ENCODE measurements at regions not wholly inside any gene's neighbourhood (a gene's known extent, or its start where the extent isn't known, plus 50 kb on each side); places are given as distances from the start of the nearest gene placed in this dataset.

GRCh38 chr6:155611742-155612141 is 156.1 kb upstream of the NOX3 start:
- Histone ChIP-seq H3K27ac (ENCODE audit: low read length) (no peak overlapping the region), H3F3A (ENCODE audit: insufficient read depth, low read length, poor library complexity, severe bottlenecking) (no peaks in the 10 kb centered on the region), H2AFZ (ENCODE audit: low read depth, low read length) (no peak overlapping the region), H3K4me2 (ENCODE audit: low read length) (no peak overlapping the region), H3K79me2 (replicated peaks; ENCODE audit: insufficient read depth, low read length) (no peaks in the 10 kb centered on the region), H3K27me3 (ENCODE audit: insufficient read depth, low read depth, low read length) (no peaks in the 10 kb centered on the region), H3K9me2 (ENCODE audit: insufficient read depth, low read length) (no peaks in the 10 kb centered on the region), H3K36me3 (ENCODE audit: insufficient read depth, low read length) (no peaks in the 10 kb centered on the region), H3K9ac (ENCODE audit: low read length) (no peak overlapping the region), H3K9me3 (ENCODE audit: low read length) (no peaks in the 10 kb centered on the region), H3K4me3 (ENCODE audit: low read length) (no peak overlapping the region), H4K20me1 (ENCODE audit: insufficient read depth) (no peaks in the 10 kb centered on the region)
- TF ChIP-seq MXI1 (conservative IDR thresholded peaks at IDR 0.05; ENCODE audit: poor library complexity, severe bottlenecking): no peak
- no peak for TF ChIP-seq TAF1 (IDR thresholded peaks at IDR 0.05; ENCODE audit: low read depth)
- TF ChIP-seq POLR2AphosphoS5 (IDR thresholded peaks at IDR 0.05): no peak
- TF ChIP-seq, protein P1, sequence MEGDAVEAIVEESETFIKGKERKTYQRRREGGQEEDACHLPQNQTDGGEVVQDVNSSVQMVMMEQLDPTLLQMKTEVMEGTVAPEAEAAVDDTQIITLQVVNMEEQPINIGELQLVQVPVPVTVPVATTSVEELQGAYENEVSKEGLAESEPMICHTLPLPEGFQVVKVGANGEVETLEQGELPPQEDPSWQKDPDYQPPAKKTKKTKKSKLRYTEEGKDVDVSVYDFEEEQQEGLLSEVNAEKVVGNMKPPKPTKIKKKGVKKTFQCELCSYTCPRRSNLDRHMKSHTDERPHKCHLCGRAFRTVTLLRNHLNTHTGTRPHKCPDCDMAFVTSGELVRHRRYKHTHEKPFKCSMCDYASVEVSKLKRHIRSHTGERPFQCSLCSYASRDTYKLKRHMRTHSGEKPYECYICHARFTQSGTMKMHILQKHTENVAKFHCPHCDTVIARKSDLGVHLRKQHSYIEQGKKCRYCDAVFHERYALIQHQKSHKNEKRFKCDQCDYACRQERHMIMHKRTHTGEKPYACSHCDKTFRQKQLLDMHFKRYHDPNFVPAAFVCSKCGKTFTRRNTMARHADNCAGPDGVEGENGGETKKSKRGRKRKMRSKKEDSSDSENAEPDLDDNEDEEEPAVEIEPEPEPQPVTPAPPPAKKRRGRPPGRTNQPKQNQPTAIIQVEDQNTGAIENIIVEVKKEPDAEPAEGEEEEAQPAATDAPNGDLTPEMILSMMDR (IDR thresholded peaks at IDR 0.05; ENCODE audit: poor library complexity, severe bottlenecking): no peak
- TF ChIP-seq, protein P2, sequence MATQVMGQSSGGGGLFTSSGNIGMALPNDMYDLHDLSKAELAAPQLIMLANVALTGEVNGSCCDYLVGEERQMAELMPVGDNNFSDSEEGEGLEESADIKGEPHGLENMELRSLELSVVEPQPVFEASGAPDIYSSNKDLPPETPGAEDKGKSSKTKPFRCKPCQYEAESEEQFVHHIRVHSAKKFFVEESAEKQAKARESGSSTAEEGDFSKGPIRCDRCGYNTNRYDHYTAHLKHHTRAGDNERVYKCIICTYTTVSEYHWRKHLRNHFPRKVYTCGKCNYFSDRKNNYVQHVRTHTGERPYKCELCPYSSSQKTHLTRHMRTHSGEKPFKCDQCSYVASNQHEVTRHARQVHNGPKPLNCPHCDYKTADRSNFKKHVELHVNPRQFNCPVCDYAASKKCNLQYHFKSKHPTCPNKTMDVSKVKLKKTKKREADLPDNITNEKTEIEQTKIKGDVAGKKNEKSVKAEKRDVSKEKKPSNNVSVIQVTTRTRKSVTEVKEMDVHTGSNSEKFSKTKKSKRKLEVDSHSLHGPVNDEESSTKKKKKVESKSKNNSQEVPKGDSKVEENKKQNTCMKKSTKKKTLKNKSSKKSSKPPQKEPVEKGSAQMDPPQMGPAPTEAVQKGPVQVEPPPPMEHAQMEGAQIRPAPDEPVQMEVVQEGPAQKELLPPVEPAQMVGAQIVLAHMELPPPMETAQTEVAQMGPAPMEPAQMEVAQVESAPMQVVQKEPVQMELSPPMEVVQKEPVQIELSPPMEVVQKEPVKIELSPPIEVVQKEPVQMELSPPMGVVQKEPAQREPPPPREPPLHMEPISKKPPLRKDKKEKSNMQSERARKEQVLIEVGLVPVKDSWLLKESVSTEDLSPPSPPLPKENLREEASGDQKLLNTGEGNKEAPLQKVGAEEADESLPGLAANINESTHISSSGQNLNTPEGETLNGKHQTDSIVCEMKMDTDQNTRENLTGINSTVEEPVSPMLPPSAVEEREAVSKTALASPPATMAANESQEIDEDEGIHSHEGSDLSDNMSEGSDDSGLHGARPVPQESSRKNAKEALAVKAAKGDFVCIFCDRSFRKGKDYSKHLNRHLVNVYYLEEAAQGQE (IDR thresholded peaks at IDR 0.05; ENCODE audit: borderline replicate concordance): no peak

DNA sequence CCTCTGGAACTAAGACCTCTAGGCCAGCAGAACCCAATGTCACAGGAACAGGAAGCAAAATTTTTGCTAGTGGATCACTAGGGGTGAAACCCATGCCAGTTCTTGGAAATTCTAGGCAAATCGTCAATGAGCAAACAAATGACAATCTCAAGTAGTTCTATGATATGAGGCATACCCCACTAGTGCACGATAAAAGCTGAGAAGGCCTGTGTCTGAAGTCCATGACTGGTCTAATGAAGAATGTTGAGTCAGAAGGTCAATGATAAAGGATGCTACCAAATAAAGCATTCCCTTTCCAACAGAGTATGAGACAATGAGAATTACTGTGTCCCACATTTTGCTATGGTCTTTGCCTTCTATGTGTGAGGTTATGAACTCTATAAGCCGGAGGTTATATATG is 149.4 kb upstream of the NOX3 start:
- H3F3A ChIP-seq (ENCODE audit: insufficient read depth, low read length, poor library complexity, severe bottlenecking): no peaks in the 10 kb centered on the region
- no peaks in the 10 kb centered on the region for H3K36me3 ChIP-seq (ENCODE audit: insufficient read depth, low read length)
- TF ChIP-seq SMC3 (conservative IDR thresholded peaks at IDR 0.05; ENCODE audit: poor library complexity): no peak
- TF ChIP-seq, protein P2 (IDR thresholded peaks at IDR 0.05; ENCODE audit: borderline replicate concordance): no peak
- TF ChIP-seq POLR2AphosphoS5 (IDR thresholded peaks at IDR 0.05): no peak
- H3K27ac ChIP-seq (ENCODE audit: low read length): no peak overlapping the region
- no peaks in the 10 kb centered on the region for H3K27me3 ChIP-seq (ENCODE audit: insufficient read depth, low read depth, low read length)
- H3K9me2 ChIP-seq (ENCODE audit: insufficient read depth, low read length): no peaks in the 10 kb centered on the region
- H3K9ac ChIP-seq (ENCODE audit: low read length): no peak overlapping the region
- H4K20me1 ChIP-seq (ENCODE audit: insufficient read depth): no peaks in the 10 kb centered on the region
- no peak overlapping the region for H2AFZ ChIP-seq (ENCODE audit: low read depth, low read length)
- H3K4me3 ChIP-seq (ENCODE audit: low read length): no peak overlapping the region
- no peak overlapping the region for H3K4me2 ChIP-seq (ENCODE audit: low read length)
- H3K9me3 ChIP-seq (ENCODE audit: low read length): no peaks in the 10 kb centered on the region
- no peaks in the 10 kb centered on the region for H3K79me2 ChIP-seq (replicated peaks; ENCODE audit: insufficient read depth, low read length)

All from neural cell (in vitro differentiated cells).